PC-3 (cell line): ENCODE measurements at regions not wholly inside any gene's neighbourhood (a gene's known extent, or its start where the extent isn't known, plus 50 kb on each side); places are given as distances from the start of the nearest gene placed in this dataset.

Experiments
- ATAC-seq: fragments of 200-7000 bp; cut with Tn5 transposase; 2 replicates; pipeline ENCODE4 v1.9.1; 2020; ENCODE audit warnings: mild to moderate bottlenecking, moderate library complexity
- BruUV-seq: library from RNA; stranded (reverse); fragments of 400-500 nt; replicated peaks from 2 replicates; lab custom pipeline; 2021; lab: Mats Ljungman, UMichigan
- CTCF ChIA-PET: fragments of 300-600 bp; sonication (Branson Sonifier 250); formaldehyde crosslinking; loops from one replicate; lab custom pipeline; 2022; ENCODE audit warnings: antibody characterized with exemption; lab: Charles Lee
- POLR2A ChIA-PET: fragments of 300-600 bp; sonication (Branson Sonifier 250); formaldehyde crosslinking; loops from one replicate; lab custom pipeline; 2022; ENCODE audit warnings: antibody characterized with exemption; ENCODE audit not compliant: unreplicated experiment; lab: Charles Lee
- DNase-seq: peaks from one replicate; pipeline ENCODE4 v3.0.0-alpha.2; 2015
- H2AFZ ChIP-seq: fragments of 300-600 bp; sonication (generic); 2 replicates; pipeline ENCODE4 v1.6.0; 2016; ENCODE audit warnings: antibody characterized with exemption, low read length
- H3F3A ChIP-seq: fragments of 300-600 bp; sonication (generic); one replicate; pipeline ENCODE4 v1.6.0; 2017; ENCODE audit warnings: antibody characterized with exemption, low read length, control low read depth, mild to moderate bottlenecking; ENCODE audit not compliant: unreplicated experiment
- H3K27ac ChIP-seq: fragments of 300-600 bp; sonication (generic); 2 replicates; pipeline ENCODE4 v1.5.1; 2016; ENCODE audit warnings: mild to moderate bottlenecking, low read length
- H3K27me3 ChIP-seq: fragments of 300-600 bp; sonication (generic); 2 replicates; pipeline ENCODE4 v1.6.1; 2016; ENCODE audit warnings: low read length, mixed read lengths
- H3K36me3 ChIP-seq: fragments of 300-600 bp; sonication (generic); 2 replicates; pipeline ENCODE4 v1.6.1; 2016; ENCODE audit warnings: low read depth, mixed run types, low read length, mixed read lengths
- H3K4me1 ChIP-seq: fragments of 300-600 bp; sonication (generic); 2 replicates; pipeline ENCODE4 v1.5.1; 2016; ENCODE audit warnings: low read length; ENCODE audit not compliant: insufficient read depth
- H3K4me2 ChIP-seq: fragments of 300-600 bp; sonication (generic); 2 replicates; pipeline ENCODE4 v1.6.0; 2016; ENCODE audit warnings: low read length
- H3K4me3 ChIP-seq: fragments of 300-600 bp; sonication (generic); 2 replicates; pipeline ENCODE4 v1.5.1; 2016; ENCODE audit warnings: mild to moderate bottlenecking, low read length, mixed read lengths
- H3K79me2 ChIP-seq: fragments of 300-600 bp; sonication (generic); 2 replicates; pipeline ENCODE4 v1.6.1; 2017; ENCODE audit warnings: low read length, mixed read lengths
- H3K9ac ChIP-seq: fragments of 300-600 bp; sonication (generic); 2 replicates; pipeline ENCODE4 v1.6.0; 2016; ENCODE audit warnings: mild to moderate bottlenecking, low read length
- H3K9me2 ChIP-seq: fragments of 300-600 bp; sonication (generic); replicated peaks from 2 replicates; pipeline ENCODE4 v1.6.1; 2016; ENCODE audit warnings: mixed run types, low read length, mixed read lengths
- H3K9me3 ChIP-seq: fragments of 300-600 bp; sonication (generic); 2 replicates; pipeline ENCODE4 v1.6.1; 2016; ENCODE audit warnings: low read length, mixed read lengths
- H4K20me1 ChIP-seq: fragments of 300-600 bp; sonication (generic); 2 replicates; pipeline ENCODE4 v1.6.1; 2016; ENCODE audit warnings: low read length, mixed read lengths
- CTCF ChIP-seq: fragments of 300-600 bp; sonication (generic); conservative IDR thresholded peaks from 2 replicates; pipeline ENCODE4 v1.5.1; 2017; ENCODE audit warnings: antibody characterized with exemption, low read depth, mild to moderate bottlenecking, low read length
- EZH2 ChIP-seq: fragments of 300-600 bp; sonication (generic); IDR thresholded peaks from one replicate; pipeline ENCODE4 v1.6.1; 2017; ENCODE audit warnings: antibody characterized with exemption, mild to moderate bottlenecking, low read length; ENCODE audit not compliant: unreplicated experiment
- EZH2phosphoT487 ChIP-seq: fragments of 300-600 bp; sonication (generic); IDR thresholded peaks from 2 replicates; pipeline ENCODE4 v1.6.1; 2018; ENCODE audit warnings: mild to moderate bottlenecking, antibody characterized with exemption, low read length, borderline replicate concordance
- intact Hi-C: fragments of 100-400 bp; cut with micrococcal nuclease; formaldehyde crosslinking; loops from 2 replicates; pipeline ENCODE4 v1.9.0; 2023

GRCh38 chr1:29455781-29456180 is 219.5 kb downstream of the PTPRU start:
- H4K20me1 ChIP-seq, result no peaks in the 10 kb centered on the region
- ATAC-seq (no peak), DNase-seq (no peak)
- no peak overlapping the region for H3K27ac ChIP-seq
- no peaks in the 10 kb centered on the region for H3K9me3 ChIP-seq
- no peak overlapping the region for H3K4me3 ChIP-seq
- H3K9me2 ChIP-seq, result no peaks in the 10 kb centered on the region
- ChIA-PET CTCF (no interaction called here), POLR2A (no interaction called here)
- intact Hi-C loops, result no loop called here
- BruUV-seq, result no TSS peak
- 0 out of 2 replicates have a peak, but pooled peaks cover 3% of the 10 kb centered on the region for H3K27me3 ChIP-seq
- no peak for TF ChIP-seq EZH2
- no peak for TF ChIP-seq CTCF
- TF ChIP-seq EZH2phosphoT487, result no peak
- no peak overlapping the region for H3K4me2 ChIP-seq
- H3K36me3 ChIP-seq, result no peaks in the 10 kb centered on the region
- no peak overlapping the region for H2AFZ ChIP-seq
- H3F3A ChIP-seq, result no peaks in the 10 kb centered on the region
- H3K9ac ChIP-seq, result no peak overlapping the region
- no peaks in the 10 kb centered on the region for H3K4me1 ChIP-seq
- no peaks in the 10 kb centered on the region for H3K79me2 ChIP-seq

GRCh38 chr1:29454616-29455380 is 218.5 kb downstream of the PTPRU start:
- POLR2A ChIA-PET, result no interaction called here
- intact Hi-C loops, result no loop called here
- Histone ChIP-seq H3K36me3 (no peaks in the 10 kb centered on the region), H3F3A (no peaks in the 10 kb centered on the region), H3K9me3 (no peaks in the 10 kb centered on the region), H3K79me2 (no peaks in the 10 kb centered on the region), H3K9ac (no peak overlapping the region), H3K4me3 (no peak overlapping the region), H2AFZ (no peak overlapping the region), H4K20me1 (no peaks in the 10 kb centered on the region), H3K27me3 (0 out of 2 replicates have a peak, but pooled peaks cover 3% of the 10 kb centered on the region), H3K9me2 (no peaks in the 10 kb centered on the region), H3K4me2 (no peak overlapping the region), H3K4me1 (no peaks in the 10 kb centered on the region), H3K27ac (no peak overlapping the region)
- CTCF ChIA-PET, result no interaction called here
- ATAC-seq (no peak), DNase-seq (no peak)
- BruUV-seq, result no TSS peak
- no peak for TF ChIP-seq EZH2
- TF ChIP-seq CTCF, result 0 out of 2 replicates have a peak, but pooled peaks have one; percentile 7
